ENCODE measurements at regions not wholly inside any gene's neighbourhood (a gene's known extent, or its start where the extent isn't known, plus 50 kb on each side); places are given as distances from the start of the nearest gene placed in this dataset.
A peak's percentile ranks its signal among the peaks of the same experiment; 100 is the strongest.
"Not testable (repeated sequence)": the region's sequence is repeated elsewhere in the genome, so short reads cannot be mapped to it uniquely, and the experiment has no call there.

DNA sequence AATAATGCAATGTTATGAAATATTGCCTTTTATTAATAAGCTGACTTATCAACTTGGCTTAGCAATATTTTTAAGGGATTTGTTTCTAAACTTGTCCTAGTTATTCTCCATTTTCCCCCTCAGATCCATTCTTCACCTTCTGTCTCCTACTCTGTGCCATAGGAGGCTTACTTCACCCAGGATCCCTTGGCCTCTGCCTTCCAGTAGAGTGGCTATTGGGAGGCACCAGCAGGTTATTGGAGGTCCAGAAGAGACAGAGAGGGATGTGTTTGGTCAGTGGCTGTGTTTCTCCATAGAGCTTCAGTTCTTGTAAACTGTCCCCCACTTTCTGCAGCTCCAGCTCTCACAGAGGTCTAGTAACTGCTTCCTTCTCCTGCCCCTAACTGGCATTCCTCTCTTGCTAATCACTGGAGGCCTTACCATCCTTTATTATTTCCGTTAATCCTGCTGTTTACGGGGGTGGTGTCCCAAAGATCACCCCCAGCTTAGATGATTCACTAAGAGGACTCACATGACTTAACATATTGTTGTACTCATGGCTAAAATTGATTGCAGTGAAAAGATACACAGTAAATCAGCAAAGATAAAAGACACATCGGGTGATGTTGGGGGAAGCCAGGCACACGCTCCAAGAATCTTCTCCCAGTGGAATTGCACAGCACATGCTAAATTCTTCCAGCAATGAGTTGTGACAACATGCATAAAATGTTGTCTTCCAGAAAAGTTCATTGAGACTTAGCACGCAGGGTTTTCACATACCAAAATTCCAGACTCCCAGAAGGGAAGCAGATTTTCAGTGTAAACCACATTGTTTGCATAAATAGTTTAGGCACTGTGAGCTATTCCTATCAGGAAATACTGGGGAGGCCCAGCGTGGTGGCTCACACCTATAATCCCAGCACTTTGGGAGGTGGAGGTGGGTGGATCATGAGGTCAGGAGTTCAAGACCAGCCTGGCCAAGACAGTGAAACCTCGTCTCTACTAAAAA is 67.5 kb downstream of the RPL22L1 start:
- TF ChIP-seq, protein P1, sequence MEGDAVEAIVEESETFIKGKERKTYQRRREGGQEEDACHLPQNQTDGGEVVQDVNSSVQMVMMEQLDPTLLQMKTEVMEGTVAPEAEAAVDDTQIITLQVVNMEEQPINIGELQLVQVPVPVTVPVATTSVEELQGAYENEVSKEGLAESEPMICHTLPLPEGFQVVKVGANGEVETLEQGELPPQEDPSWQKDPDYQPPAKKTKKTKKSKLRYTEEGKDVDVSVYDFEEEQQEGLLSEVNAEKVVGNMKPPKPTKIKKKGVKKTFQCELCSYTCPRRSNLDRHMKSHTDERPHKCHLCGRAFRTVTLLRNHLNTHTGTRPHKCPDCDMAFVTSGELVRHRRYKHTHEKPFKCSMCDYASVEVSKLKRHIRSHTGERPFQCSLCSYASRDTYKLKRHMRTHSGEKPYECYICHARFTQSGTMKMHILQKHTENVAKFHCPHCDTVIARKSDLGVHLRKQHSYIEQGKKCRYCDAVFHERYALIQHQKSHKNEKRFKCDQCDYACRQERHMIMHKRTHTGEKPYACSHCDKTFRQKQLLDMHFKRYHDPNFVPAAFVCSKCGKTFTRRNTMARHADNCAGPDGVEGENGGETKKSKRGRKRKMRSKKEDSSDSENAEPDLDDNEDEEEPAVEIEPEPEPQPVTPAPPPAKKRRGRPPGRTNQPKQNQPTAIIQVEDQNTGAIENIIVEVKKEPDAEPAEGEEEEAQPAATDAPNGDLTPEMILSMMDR (IDR thresholded peaks at IDR 0.05; ENCODE audit: unreplicated experiment in 3 of 3): no peak
- Mint-ChIP-seq H3K27me3 (ENCODE audit: low read depth) (no peaks in the 10 kb centered on the region), H3K9me3 (peaks cover 6% of the 10 kb centered on the region), H3K36me3 (ENCODE audit: low read depth) (no peaks in the 10 kb centered on the region), H3K4me3 (no peak overlapping the region), H3K4me1 (peaks cover 34% of the 10 kb centered on the region), H3K27ac (peak overlapping the region; percentile 87 to 91 (median 88))

- no peaks in the 10 kb centered on the region for H3K36me3 Mint-ChIP-seq (ENCODE audit: low read depth)
- peaks cover 34% of the 10 kb centered on the region for H3K4me1 Mint-ChIP-seq
- no peak overlapping the region for H3K4me3 Mint-ChIP-seq
- H3K27ac Mint-ChIP-seq: peak overlapping the region; percentile 87 to 91 (median 88)
- H3K9me3 Mint-ChIP-seq: peaks cover 9% of the 10 kb centered on the region
- TF ChIP-seq, protein P1 (IDR thresholded peaks at IDR 0.05; ENCODE audit: unreplicated experiment in 3 of 3): no peak
- no peaks in the 10 kb centered on the region for H3K27me3 Mint-ChIP-seq (ENCODE audit: low read depth)
Measured at GRCh38 chr3:170801597-170801996, 68.4 kb downstream of the RPL22L1 start.

DNA sequence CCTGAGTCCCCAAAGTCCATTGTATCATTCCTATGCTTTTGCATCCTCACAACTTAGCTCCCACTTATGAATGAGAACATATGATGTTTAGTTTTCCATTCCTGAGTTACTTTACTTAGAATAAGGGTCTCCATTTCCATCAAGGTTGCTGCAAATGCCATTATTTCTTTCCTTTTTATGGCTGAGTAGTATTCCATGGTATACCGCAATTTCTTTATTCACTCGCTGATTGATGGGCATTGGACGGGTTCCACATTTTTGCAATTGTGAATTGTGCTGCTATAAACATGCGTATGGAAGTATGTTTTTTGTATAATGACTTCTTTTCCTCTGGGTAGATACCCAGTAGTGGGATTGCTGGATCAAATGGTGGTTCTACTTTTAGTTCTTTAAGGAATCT is 69.7 kb downstream of the RPL22L1 start:
- not testable (repeated sequence) for H3K27ac Mint-ChIP-seq; H3K4me3 Mint-ChIP-seq; H3K27me3 Mint-ChIP-seq (ENCODE audit: low read depth); H3K36me3 Mint-ChIP-seq (ENCODE audit: low read depth)
- peaks cover 34% of the 10 kb centered on the region for H3K4me1 Mint-ChIP-seq
- peaks cover 14% of the 10 kb centered on the region for H3K9me3 Mint-ChIP-seq

DNA sequence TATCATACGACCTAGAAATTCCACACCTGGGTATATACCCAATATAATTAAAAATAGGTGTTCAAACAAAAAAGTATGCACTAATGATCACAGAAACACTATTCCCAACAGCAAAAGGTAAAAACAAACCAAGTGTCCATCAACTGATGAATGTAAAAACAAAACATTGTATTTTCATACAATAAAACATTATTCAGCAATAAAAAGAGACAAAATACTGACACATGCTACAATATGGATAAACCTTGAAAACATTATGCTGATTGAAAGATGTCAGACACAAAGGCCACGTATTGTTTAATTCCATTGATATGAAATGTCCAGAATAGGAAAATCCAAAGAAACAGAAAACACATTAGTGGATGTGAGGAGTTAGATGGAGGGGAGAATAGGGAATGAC is 71.0 kb downstream of the RPL22L1 start:
- Mint-ChIP-seq H3K4me3 (no peak overlapping the region), H3K27ac (no peak overlapping the region), H3K4me1 (peaks cover 27% of the 10 kb centered on the region), H3K36me3 (ENCODE audit: low read depth) (no peaks in the 10 kb centered on the region), H3K9me3 (peaks cover 14% of the 10 kb centered on the region), H3K27me3 (ENCODE audit: low read depth) (no peaks in the 10 kb centered on the region)
- TF ChIP-seq, protein P1 (IDR thresholded peaks at IDR 0.05; ENCODE audit: unreplicated experiment in 3 of 3): no peak

- peaks cover 14% of the 10 kb centered on the region for H3K4me1 Mint-ChIP-seq
- no peak overlapping the region for H3K4me3 Mint-ChIP-seq
- H3K27ac Mint-ChIP-seq: no peak overlapping the region
- H3K36me3 Mint-ChIP-seq (ENCODE audit: low read depth): no peaks in the 10 kb centered on the region
- TF ChIP-seq, protein P1 (IDR thresholded peaks at IDR 0.05; ENCODE audit: unreplicated experiment in 3 of 3): no peak
- H3K27me3 Mint-ChIP-seq (ENCODE audit: low read depth): no peaks in the 10 kb centered on the region
- peaks cover 14% of the 10 kb centered on the region for H3K9me3 Mint-ChIP-seq
Measured at GRCh38 chr3:170797685-170798084, 72.3 kb downstream of the RPL22L1 start.

GRCh38 chr3:170792471-170792870 is 77.5 kb downstream of the RPL22L1 start:
- no peaks in the 10 kb centered on the region for H3K36me3 Mint-ChIP-seq (ENCODE audit: low read depth)
- TF ChIP-seq, protein P1 (IDR thresholded peaks at IDR 0.05; ENCODE audit: unreplicated experiment in 3 of 3): no peak
- H3K9me3 Mint-ChIP-seq: peaks cover 14% of the 10 kb centered on the region
- no peaks in the 10 kb centered on the region for H3K27me3 Mint-ChIP-seq (ENCODE audit: low read depth)
- no peak overlapping the region for H3K4me3 Mint-ChIP-seq
- H3K4me1 Mint-ChIP-seq: peaks cover 4% of the 10 kb centered on the region
- H3K27ac Mint-ChIP-seq: no peak overlapping the region
